GM12878 (cell line): ENCODE measurements at regions not wholly inside any gene's neighbourhood (a gene's known extent, or its start where the extent isn't known, plus 50 kb on each side); places are given as distances from the start of the nearest gene placed in this dataset.

ENCODE experiments used
- ATAC-seq: fragments of 200-7000 bp; cut with Tn5 transposase; 3 replicates; pipeline ENCODE4 v1.9.1; 2020; ENCODE audit warnings: mild to moderate bottlenecking, moderate library complexity
- BruUV-seq: library from RNA; stranded (reverse); fragments of 400-500 nt; replicated peaks from 2 replicates; lab custom pipeline; 2021; lab: Mats Ljungman, UMichigan
- CTCF ChIA-PET: fragments of 300-600 bp; sonication (Branson Sonifier 250); formaldehyde crosslinking; extraction: SDS; loops from one replicate; lab custom pipeline; 2021; ENCODE audit warnings: inconsistent platforms; lab: Yijun Ruan, JAX
- POLR2A ChIA-PET: fragments of 350-600 bp; formaldehyde crosslinking; extraction: SDS; loops from one replicate; lab custom pipeline; 2021; ENCODE audit warnings: inconsistent platforms; lab: Charles Lee
- RAD21 ChIA-PET: fragments of 300-600 bp; sonication (Branson Sonifier 250); formaldehyde crosslinking; loops from one replicate; lab custom pipeline; 2023; ENCODE audit warnings: antibody characterized with exemption; ENCODE audit not compliant: unreplicated experiment; lab: Charles Lee
- SMC1A ChIA-PET: fragments of 300-600 bp; sonication (Branson Sonifier 250); formaldehyde crosslinking; loops from one replicate; lab custom pipeline; 2023; ENCODE audit not compliant: unreplicated experiment, uncharacterized antibody; lab: Charles Lee
- DNase-seq: peaks from one replicate; pipeline ENCODE4 v3.0.0-alpha.2; 2011; ENCODE audit warnings: low read depth, low spot score
- FAIRE-seq: peaks from 3 replicates; lab custom pipeline; 2011; peaks lifted over from hg19 to GRCh38; lab: Jason Lieb, UNC
- H2AFZ ChIP-seq: 2 replicates; pipeline ENCODE4 v1.6.0; 2011; ENCODE audit warnings: low read depth, low read length, control low read depth; ENCODE audit not compliant: control insufficient read depth
- H3K27ac ChIP-seq: 2 replicates; pipeline ENCODE4 v1.5.1; 2011; ENCODE audit warnings: control low read depth; ENCODE audit not compliant: control insufficient read depth, insufficient read depth
- H3K27me3 ChIP-seq, 2 experiments: replicated peaks in 1 of 2; 2 replicates each; pipeline versions ENCODE4 v1.6.0 to v1.6.1; 2011; ENCODE audit warnings: low read length in 1 of 2; ENCODE audit not compliant: control insufficient read depth in 2 of 2, insufficient read depth in 2 of 2
- H3K36me3 ChIP-seq, 2 experiments: 2 replicates each; pipeline ENCODE4 v1.5.1; 2011; ENCODE audit warnings: low read length in 1 of 2; ENCODE audit not compliant: control insufficient read depth in 2 of 2, insufficient read depth in 2 of 2
- H3K4me1 ChIP-seq: 2 replicates; pipeline ENCODE4 v1.6.1; 2011; ENCODE audit warnings: mild to moderate bottlenecking, low read length, moderate library complexity, mixed read lengths; ENCODE audit not compliant: control insufficient read depth, insufficient read depth
- H3K4me2 ChIP-seq: 2 replicates; pipeline ENCODE4 v1.6.0; 2011; ENCODE audit warnings: control low read depth; ENCODE audit not compliant: control insufficient read depth, insufficient read depth
- H3K4me3 ChIP-seq: fragments of 200-600 bp; sonication (generic); 2 replicates; pipeline ENCODE4 v1.5.1; 2016
- H3K79me2 ChIP-seq: 2 replicates; pipeline ENCODE4 v1.6.0; 2011; ENCODE audit warnings: low read length; ENCODE audit not compliant: control insufficient read depth, insufficient read depth
- H3K9ac ChIP-seq: 2 replicates; pipeline ENCODE4 v1.8.0; 2011; ENCODE audit warnings: low read length, control low read depth, mixed read lengths; ENCODE audit not compliant: control insufficient read depth, insufficient read depth
- H3K9me3 ChIP-seq: replicated peaks from 3 replicates; pipeline ENCODE4 v1.5.1; 2011; ENCODE audit warnings: mild to moderate bottlenecking, low read length; ENCODE audit not compliant: control insufficient read depth, insufficient read depth
- H4K20me1 ChIP-seq: 2 replicates; pipeline ENCODE4 v1.6.0; 2011; ENCODE audit not compliant: control insufficient read depth, insufficient read depth
- CREB1 ChIP-seq: IDR thresholded peaks from 2 replicates; pipeline ENCODE4 v1.6.1; 2012; ENCODE audit warnings: low read depth, mild to moderate bottlenecking, inconsistent platforms
- CREM ChIP-seq: IDR thresholded peaks from 2 replicates; pipeline ENCODE4 v1.6.1; 2014; ENCODE audit warnings: antibody characterized with exemption, low read depth
- HCFC1 ChIP-seq: fragments of 150-350 bp; IDR thresholded peaks from 2 replicates; pipeline ENCODE4 v1.6.1; 2014; ENCODE audit warnings: low read length
- HDAC6 ChIP-seq: fragments of 200-600 bp; sonication (generic); IDR thresholded peaks from one replicate; pipeline ENCODE4 v1.8.0; 2017; ENCODE audit warnings: antibody characterized with exemption; ENCODE audit not compliant: unreplicated experiment
- MTA3 ChIP-seq: IDR thresholded peaks from 2 replicates; pipeline ENCODE4 v1.6.1; 2012; ENCODE audit warnings: low read length, inconsistent platforms, borderline replicate concordance
- SRF ChIP-seq, 2 experiments: IDR thresholded peaks; 2 replicates each; pipeline ENCODE4 v1.6.1; 2011; ENCODE audit warnings: low read depth in 2 of 2, low read length in 2 of 2, mild to moderate bottlenecking in 1 of 2, moderate library complexity in 1 of 2
- ZNF274 ChIP-seq: IDR thresholded peaks from one replicate; pipeline ENCODE4 v1.8.0; 2011; ENCODE audit not compliant: insufficient read length, insufficient read depth
- WGBS: methylation state at CpG from one replicate; pipeline ENCODE4 v1.1.6; 2016; ENCODE audit warnings: low lambda C conversion rate; ENCODE audit not compliant: insufficient replicate concordance, insufficient coverage; ENCODE audit errors: missing lambda C conversion rate; 5-methylcytosine and 5-hydroxymethylcytosine counted together
- in situ Hi-C: fragments of 300-500 bp; cut with MboI; formaldehyde crosslinking; loops from 9 replicates; pipeline ENCODE4 v1.14.3; 2018; ENCODE audit warnings: mixed read lengths
- intact Hi-C: fragments of 100-400 bp; cut with micrococcal nuclease; formaldehyde crosslinking; loops from one replicate; pipeline ENCODE4 v1.14.2; 2022; ENCODE audit not compliant: unreplicated experiment

DNA sequence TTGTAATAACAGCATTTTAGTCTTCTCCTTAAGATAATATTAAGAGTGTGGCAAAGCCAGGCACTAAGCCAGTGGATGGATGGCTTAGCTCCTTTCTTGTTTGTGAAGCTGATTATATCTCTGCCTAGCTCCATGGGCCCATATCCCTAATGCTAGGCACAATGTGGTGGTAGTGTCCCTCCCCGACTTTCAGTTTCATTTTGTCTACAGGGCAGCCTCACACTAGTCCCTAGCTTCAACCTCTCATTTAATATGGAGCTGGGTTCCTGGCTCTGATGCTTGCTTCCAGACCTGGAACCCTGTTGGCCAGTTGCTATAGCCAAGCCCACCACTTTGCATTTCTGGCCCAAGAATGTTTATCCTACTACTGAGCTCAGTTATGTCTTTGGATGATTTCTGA, 437.0 kb upstream of the MEIS1 start (continued):
- TF ChIP-seq ZNF274: no peak
- no peak for TF ChIP-seq CREM
- no peak for TF ChIP-seq SRF (IDR thresholded peaks at IDR 0.05; ENCODE audit: low read depth in 2 of 2, low read length in 2 of 2)
- TF ChIP-seq HDAC6: no peak
- TF ChIP-seq CREB1: no peak
- no peak for TF ChIP-seq MTA3
- TF ChIP-seq HCFC1: no peak

DNA sequence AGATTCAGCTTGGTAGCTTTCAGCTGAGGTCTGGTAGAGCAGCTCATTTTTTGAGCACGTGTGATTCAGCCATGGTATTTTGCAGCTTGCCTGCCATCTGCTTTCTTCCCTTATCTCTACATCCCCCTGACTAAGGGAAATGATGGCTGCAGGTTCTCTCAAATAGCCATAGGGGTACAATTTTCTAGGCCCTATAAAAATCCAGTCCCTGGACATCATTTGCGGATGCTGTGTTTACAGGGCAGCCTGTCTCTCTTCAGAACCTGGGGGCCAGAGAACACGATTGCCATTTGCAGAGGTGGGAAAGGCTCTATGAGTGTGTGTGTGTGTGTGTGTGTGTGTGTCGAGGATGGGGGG, 442.7 kb upstream of the MEIS1 start:
- 25% methylated on average over 4 of the region's 4 CpGs for WGBS
- intact Hi-C loops: no loop called here
- Histone ChIP-seq H3K79me2 (no peaks in the 10 kb centered on the region), H4K20me1 (no peaks in the 10 kb centered on the region), H3K4me2 (no peak overlapping the region), H3K4me1 (no peaks in the 10 kb centered on the region), H3K4me3 (no peak overlapping the region), H3K27me3 (no peaks in the 10 kb centered on the region), H3K36me3 (no peaks in the 10 kb centered on the region), H3K9me3 (no peaks in the 10 kb centered on the region), H3K9ac (no peak overlapping the region), H2AFZ (no peak overlapping the region), H3K27ac (no peak overlapping the region)
- FAIRE-seq (no peak), ATAC-seq (no peak), DNase-seq (no peak)
- ChIA-PET POLR2A (no interaction called here), RAD21 (interaction anchor here (0.6 kb wide), 1 partner anchor 8 kb away, joined by 4 read pairs; no protein-coding TSS in a partner anchor), CTCF (interaction anchor here (0.6 to 0.8 kb wide), 2 partner anchors 352 to 759 kb away, joined by 3 read pairs; no protein-coding TSS in a partner anchor), SMC1A (interaction anchor here (0.7 kb wide), 1 partner anchor 21 kb away, joined by 3 read pairs; no protein-coding TSS in a partner anchor)
- in situ Hi-C loops: no loop called here
- no TSS peak for BruUV-seq
- no peak for TF ChIP-seq MTA3
